ENCODE measurements at regions not wholly inside any gene's neighbourhood (a gene's known extent, or its start where the extent isn't known, plus 50 kb on each side); places are given as distances from the start of the nearest gene placed in this dataset.

DNA sequence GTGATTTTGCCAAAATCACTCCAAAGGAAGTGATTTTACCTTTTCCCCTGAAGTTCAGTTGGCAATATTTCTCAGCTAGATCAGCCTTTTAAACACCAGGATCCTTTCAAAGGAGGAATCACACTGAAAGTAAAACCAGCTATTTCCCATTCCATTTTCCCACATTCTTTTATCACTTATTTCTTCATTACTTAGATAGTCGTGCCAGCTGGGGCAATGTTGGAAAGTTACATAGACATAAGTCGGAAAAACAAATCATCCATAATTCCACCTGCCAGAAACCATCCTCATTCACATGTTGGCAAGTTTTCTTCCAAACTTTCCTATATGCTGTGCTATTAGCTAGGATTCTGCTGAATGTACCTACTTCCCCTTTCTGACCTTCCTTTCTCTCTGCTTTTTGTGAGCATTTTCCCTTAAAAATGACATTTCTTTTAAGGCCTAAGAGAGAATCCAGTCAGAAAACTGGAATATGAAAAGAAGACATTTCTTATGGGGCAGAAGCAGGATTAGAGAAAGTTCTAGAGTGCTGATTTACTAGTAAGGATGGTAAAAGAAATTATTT lies 170.0 kb upstream of the STK17B start:
- no peak overlapping the region for H3K4me3 Mint-ChIP-seq
- no CpG with 5 or more reads among the region's 2 CpGs for WGBS (ENCODE audit: extremely low coverage, insufficient read length, low lambda C conversion rate)
- DNase-seq: no peak

More for the DNA sequence above, 170.0 kb upstream of the STK17B start:
- H2AFZ ChIP-seq (ENCODE audit: low read length): no peak overlapping the region
- H2BK20ac ChIP-seq (ENCODE audit: low read depth, low read length, poor library complexity, severe bottlenecking): no peak overlapping the region
- no peak overlapping the region for H4K8ac ChIP-seq (replicated peaks; ENCODE audit: insufficient read length, low read depth, low read length)
- no peaks in the 10 kb centered on the region for H3K4me1 ChIP-seq (ENCODE audit: insufficient read depth, low read length)
- H3K9ac ChIP-seq (ENCODE audit: extremely low read depth, insufficient read length, low read length): no peak overlapping the region
- no peaks in the 10 kb centered on the region for H3K36me3 Mint-ChIP-seq (ENCODE audit: insufficient read depth in 1 of 3, low read depth in 3 of 3)
- no peaks in the 10 kb centered on the region for H3K79me1 ChIP-seq (ENCODE audit: insufficient read depth, low read depth, low read length, poor library complexity, severe bottlenecking)
- no peak overlapping the region for H4K91ac ChIP-seq (ENCODE audit: insufficient read length, low read depth, low read length)
- H2BK120ac ChIP-seq (ENCODE audit: low read depth, low read length, poor library complexity, severe bottlenecking): no peak overlapping the region
- H3K79me2 ChIP-seq (ENCODE audit: insufficient read depth, low read length): no peaks in the 10 kb centered on the region
- H3K23ac ChIP-seq (ENCODE audit: insufficient read length, low read depth, low read length): no peak overlapping the region
- H3K4me2 ChIP-seq (ENCODE audit: insufficient read depth, insufficient read length, low read length): no peak overlapping the region
- H4K5ac ChIP-seq (ENCODE audit: insufficient read length, low read depth, low read length): no peak overlapping the region
- H3K27me3 Mint-ChIP-seq (ENCODE audit: low read depth): no peaks in the 10 kb centered on the region
- no peaks in the 10 kb centered on the region for H4K20me1 ChIP-seq (ENCODE audit: control insufficient read depth, insufficient read depth, insufficient read length)
- no peaks in the 10 kb centered on the region for H3K4me1 Mint-ChIP-seq
- H3K4ac ChIP-seq (ENCODE audit: low read depth, low read length): no peak overlapping the region
- TF ChIP-seq, protein P1, sequence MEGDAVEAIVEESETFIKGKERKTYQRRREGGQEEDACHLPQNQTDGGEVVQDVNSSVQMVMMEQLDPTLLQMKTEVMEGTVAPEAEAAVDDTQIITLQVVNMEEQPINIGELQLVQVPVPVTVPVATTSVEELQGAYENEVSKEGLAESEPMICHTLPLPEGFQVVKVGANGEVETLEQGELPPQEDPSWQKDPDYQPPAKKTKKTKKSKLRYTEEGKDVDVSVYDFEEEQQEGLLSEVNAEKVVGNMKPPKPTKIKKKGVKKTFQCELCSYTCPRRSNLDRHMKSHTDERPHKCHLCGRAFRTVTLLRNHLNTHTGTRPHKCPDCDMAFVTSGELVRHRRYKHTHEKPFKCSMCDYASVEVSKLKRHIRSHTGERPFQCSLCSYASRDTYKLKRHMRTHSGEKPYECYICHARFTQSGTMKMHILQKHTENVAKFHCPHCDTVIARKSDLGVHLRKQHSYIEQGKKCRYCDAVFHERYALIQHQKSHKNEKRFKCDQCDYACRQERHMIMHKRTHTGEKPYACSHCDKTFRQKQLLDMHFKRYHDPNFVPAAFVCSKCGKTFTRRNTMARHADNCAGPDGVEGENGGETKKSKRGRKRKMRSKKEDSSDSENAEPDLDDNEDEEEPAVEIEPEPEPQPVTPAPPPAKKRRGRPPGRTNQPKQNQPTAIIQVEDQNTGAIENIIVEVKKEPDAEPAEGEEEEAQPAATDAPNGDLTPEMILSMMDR (conservative IDR thresholded peaks at IDR 0.05): no peak
- no peak overlapping the region for H2BK12ac ChIP-seq (ENCODE audit: insufficient read length, low read depth, low read length)
- H3K9me3 Mint-ChIP-seq: no peaks in the 10 kb centered on the region
- H3K56ac ChIP-seq (ENCODE audit: insufficient read length, low read depth, low read length): no peak overlapping the region
- no peak overlapping the region for H2BK5ac ChIP-seq (ENCODE audit: insufficient read length, low read length)
- no peaks in the 10 kb centered on the region for H3K23me2 ChIP-seq (ENCODE audit: insufficient read length, low read depth, low read length, poor library complexity, severe bottlenecking)
- H3K27ac ChIP-seq (ENCODE audit: insufficient read length, low read depth, low read length): no peak overlapping the region
- no peak overlapping the region for H3T11ph ChIP-seq (ENCODE audit: low read length)
- no peaks in the 10 kb centered on the region for H3K9me3 ChIP-seq (ENCODE audit: control insufficient read depth, low read depth, low read length)
- no peak overlapping the region for H2BK15ac ChIP-seq (ENCODE audit: low read depth, low read length)
- no peak overlapping the region for H2AK5ac ChIP-seq (ENCODE audit: insufficient read length, low read length)
- no peak overlapping the region for H3K18ac ChIP-seq (ENCODE audit: insufficient read length, low read depth, low read length)
- H3K27ac Mint-ChIP-seq: no peak overlapping the region
- no peak overlapping the region for H3K14ac ChIP-seq (ENCODE audit: insufficient read depth, low read length)
- H3K27me3 ChIP-seq (ENCODE audit: insufficient read depth, low read length): no peaks in the 10 kb centered on the region

Data from H9 (cell line).